GM18511 (cell line): ENCODE measurements at regions not wholly inside any gene's neighbourhood (a gene's known extent, or its start where the extent isn't known, plus 50 kb on each side); places are given as distances from the start of the nearest gene placed in this dataset.
"Not testable (repeated sequence)": the region's sequence is repeated elsewhere in the genome, so short reads cannot be mapped to it uniquely, and the experiment has no call there.

Experiments used
- ATAC-seq: cut with Tn5 transposase; IDR thresholded peaks from one replicate; pipeline ENCODE4 v1.9.1; 2021; ENCODE audit warnings: mild to moderate bottlenecking, moderate library complexity; ENCODE audit not compliant: unreplicated experiment

- no peak for ATAC-seq
These were observed 158.1 kb upstream of the ARHGAP42 start for GRCh38 chr11:100528872-100529416.

- ATAC-seq: not testable (repeated sequence)
These were observed 155.8 kb upstream of the ARHGAP42 start for GRCh38 chr11:100531290-100531689.

GRCh38 chr11:100536979-100537378 is 150.1 kb upstream of the ARHGAP42 start:
- ATAC-seq: no peak

- no peak for ATAC-seq
These were observed 143.7 kb upstream of the ARHGAP42 start for GRCh38 chr11:100543386-100543785.

- no peak for ATAC-seq
These were observed 141.5 kb upstream of the ARHGAP42 start for GRCh38 chr11:100545556-100545955.

- no peak for ATAC-seq
These were observed 141.1 kb upstream of the ARHGAP42 start for GRCh38 chr11:100545970-100546369.

- ATAC-seq: no peak
These were observed 140.4 kb upstream of the ARHGAP42 start for GRCh38 chr11:100546714-100547113.

GRCh38 chr11:100550298-100550697 is 136.8 kb upstream of the ARHGAP42 start:
- ATAC-seq: no peak

GRCh38 chr11:100550912-100551632 is 136.0 kb upstream of the ARHGAP42 start:
- ATAC-seq: no peak

- no peak for ATAC-seq
These were observed 131.2 kb upstream of the ARHGAP42 start for GRCh38 chr11:100555931-100556330.

- no peak for ATAC-seq
These were observed 130.3 kb upstream of the ARHGAP42 start for GRCh38 chr11:100556781-100557180.

- ATAC-seq: no peak
These were observed 129.1 kb upstream of the ARHGAP42 start for GRCh38 chr11:100557830-100558611.

GRCh38 chr11:100560606-100561005 is 126.5 kb upstream of the ARHGAP42 start:
- no peak for ATAC-seq

GRCh38 chr11:100561323-100561722 is 125.8 kb upstream of the ARHGAP42 start:
- no peak for ATAC-seq

- no peak for ATAC-seq
These were observed 125.0 kb upstream of the ARHGAP42 start for GRCh38 chr11:100562128-100562527.

GRCh38 chr11:100563541-100564280 is 123.4 kb upstream of the ARHGAP42 start:
- no peak for ATAC-seq

GRCh38 chr11:100573911-100574513 is 113.1 kb upstream of the ARHGAP42 start:
- no peak for ATAC-seq

- no peak for ATAC-seq
These were observed 112.0 kb upstream of the ARHGAP42 start for GRCh38 chr11:100574894-100575769.

- ATAC-seq: peak; percentile 91
These were observed 111.0 kb upstream of the ARHGAP42 start for GRCh38 chr11:100575860-100576717.
